ENCODE measurements at regions not wholly inside any gene's neighbourhood (a gene's known extent, or its start where the extent isn't known, plus 50 kb on each side); places are given as distances from the start of the nearest gene placed in this dataset.

- TF ChIP-seq CTCF (IDR thresholded peaks at IDR 0.05 in 2 of 3, conservative IDR thresholded peaks at IDR 0.05 in 1 of 3; ENCODE audit: insufficient read depth in 2 of 3, low read depth in 1 of 3, low read length in 3 of 3) (no peak), NFE2L1 (tag; IDR thresholded peaks at IDR 0.05; ENCODE audit: borderline replicate concordance, low read depth) (no peak), EGR1 (conservative IDR thresholded peaks at IDR 0.05) (no peak), HMGXB4 (CRISPR knock-in tag; IDR thresholded peaks at IDR 0.05) (no peak), ETS1 (conservative IDR thresholded peaks at IDR 0.05; ENCODE audit: control insufficient read depth, low read depth, low read length) (no peak), ADNP (tag; IDR thresholded peaks at IDR 0.05) (no peak), SMAD4 (CRISPR knock-in tag; conservative IDR thresholded peaks at IDR 0.05) (no peak)
Observed at GRCh38 chr3:117964814-117965213, 1069.8 kb downstream of the IGSF11 start.

Measured in K562 (cell line).